GM12878 (cell line): ENCODE measurements at regions not wholly inside any gene's neighbourhood (a gene's known extent, or its start where the extent isn't known, plus 50 kb on each side); places are given as distances from the start of the nearest gene placed in this dataset.
"Not testable (repeated sequence)": the region's sequence is repeated elsewhere in the genome, so short reads cannot be mapped to it uniquely, and the experiment has no call there.

Experiments
- MYB ChIP-seq: fragments of 150-350 bp; IDR thresholded peaks from 2 replicates; pipeline ENCODE4 v1.6.1; 2014; ENCODE audit warnings: mild to moderate bottlenecking, low read depth, low read length, borderline replicate concordance
- NFYB ChIP-seq: IDR thresholded peaks from 2 replicates; pipeline ENCODE4 v1.6.1; 2011; ENCODE audit warnings: low read depth, mild to moderate bottlenecking, low read length, improper control_type of control experiment, moderate library complexity; ENCODE audit not compliant: insufficient read depth
- RUNX3 ChIP-seq: IDR thresholded peaks from 2 replicates; pipeline ENCODE4 v1.6.1; 2012; ENCODE audit warnings: low read length, inconsistent platforms
- SUZ12 ChIP-seq: fragments of 200-600 bp; sonication (generic); IDR thresholded peaks from one replicate; pipeline ENCODE4 v1.6.1; 2018; ENCODE audit warnings: antibody characterized with exemption, mild to moderate bottlenecking; ENCODE audit not compliant: unreplicated experiment
- TF ChIP-seq, protein P1 (sequence below): IDR thresholded peaks from 2 replicates; pipeline ENCODE4 v1.6.1; 2011; ENCODE audit warnings: mild to moderate bottlenecking, low read depth, low read length, moderate library complexity; ENCODE audit not compliant: insufficient replicate concordance
- TF ChIP-seq, protein P2 (sequence below), 3 experiments: IDR thresholded peaks in 2 of 3; conservative IDR thresholded peaks in 1 of 3; 2 replicates each; pipeline ENCODE4 v1.5.1; 2011; ENCODE audit warnings: low read depth in 3 of 3, low read length in 3 of 3, mild to moderate bottlenecking in 3 of 3, control low read depth in 2 of 3, moderate library complexity in 2 of 3, inconsistent platforms in 1 of 3, mixed read lengths in 1 of 3; ENCODE audit not compliant: control insufficient read depth in 2 of 3, insufficient read depth in 1 of 3; ENCODE audit errors: extremely low read depth in 1 of 3

DNA sequence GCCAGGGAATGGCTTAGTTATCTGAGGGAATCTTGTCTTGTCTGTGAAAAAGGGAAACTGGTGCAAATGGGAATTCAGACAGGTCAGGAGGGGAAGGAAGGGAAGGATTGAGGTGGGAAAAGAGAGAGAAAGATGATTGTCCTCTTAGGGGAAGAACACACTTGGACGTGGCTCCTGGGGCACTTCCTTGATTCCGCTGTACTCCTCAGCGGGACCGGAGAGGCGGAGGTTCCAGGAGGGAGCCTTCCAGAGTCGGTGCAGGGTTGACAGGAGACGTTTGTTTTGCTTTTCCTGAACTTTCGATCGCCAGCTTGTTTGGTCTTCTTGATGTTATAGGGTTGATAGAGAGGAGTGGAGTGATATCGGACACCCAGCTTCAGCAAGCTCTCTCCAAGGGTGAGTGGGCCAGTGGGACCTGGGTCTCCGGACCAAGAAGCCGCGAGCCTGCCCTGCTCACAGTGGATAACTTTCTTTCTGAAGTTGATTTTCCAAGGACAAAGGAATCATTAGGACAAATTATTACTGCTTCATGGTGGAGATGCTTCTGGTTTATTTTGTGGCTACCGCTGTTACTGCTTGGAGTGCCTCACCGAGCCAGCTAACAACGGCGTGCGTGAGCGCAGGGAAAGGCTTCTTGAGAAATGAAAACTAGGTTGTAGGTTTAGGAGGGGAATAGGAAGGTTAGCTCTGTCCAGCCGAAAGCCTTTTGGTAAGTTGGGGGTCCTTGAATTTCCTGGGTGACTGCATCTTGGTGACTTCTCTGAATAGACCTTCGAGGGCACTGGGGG, 52.4 kb upstream of the APOD start:
- not testable (repeated sequence) for TF ChIP-seq SUZ12, MYB, RUNX3, NFYB
- TF ChIP-seq, protein P1, sequence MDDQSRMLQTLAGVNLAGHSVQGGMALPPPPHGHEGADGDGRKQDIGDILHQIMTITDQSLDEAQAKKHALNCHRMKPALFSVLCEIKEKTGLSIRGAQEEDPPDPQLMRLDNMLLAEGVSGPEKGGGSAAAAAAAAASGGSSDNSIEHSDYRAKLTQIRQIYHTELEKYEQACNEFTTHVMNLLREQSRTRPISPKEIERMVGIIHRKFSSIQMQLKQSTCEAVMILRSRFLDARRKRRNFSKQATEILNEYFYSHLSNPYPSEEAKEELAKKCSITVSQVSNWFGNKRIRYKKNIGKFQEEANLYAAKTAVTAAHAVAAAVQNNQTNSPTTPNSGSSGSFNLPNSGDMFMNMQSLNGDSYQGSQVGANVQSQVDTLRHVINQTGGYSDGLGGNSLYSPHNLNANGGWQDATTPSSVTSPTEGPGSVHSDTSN, result not testable (repeated sequence)
- TF ChIP-seq, protein P2, sequence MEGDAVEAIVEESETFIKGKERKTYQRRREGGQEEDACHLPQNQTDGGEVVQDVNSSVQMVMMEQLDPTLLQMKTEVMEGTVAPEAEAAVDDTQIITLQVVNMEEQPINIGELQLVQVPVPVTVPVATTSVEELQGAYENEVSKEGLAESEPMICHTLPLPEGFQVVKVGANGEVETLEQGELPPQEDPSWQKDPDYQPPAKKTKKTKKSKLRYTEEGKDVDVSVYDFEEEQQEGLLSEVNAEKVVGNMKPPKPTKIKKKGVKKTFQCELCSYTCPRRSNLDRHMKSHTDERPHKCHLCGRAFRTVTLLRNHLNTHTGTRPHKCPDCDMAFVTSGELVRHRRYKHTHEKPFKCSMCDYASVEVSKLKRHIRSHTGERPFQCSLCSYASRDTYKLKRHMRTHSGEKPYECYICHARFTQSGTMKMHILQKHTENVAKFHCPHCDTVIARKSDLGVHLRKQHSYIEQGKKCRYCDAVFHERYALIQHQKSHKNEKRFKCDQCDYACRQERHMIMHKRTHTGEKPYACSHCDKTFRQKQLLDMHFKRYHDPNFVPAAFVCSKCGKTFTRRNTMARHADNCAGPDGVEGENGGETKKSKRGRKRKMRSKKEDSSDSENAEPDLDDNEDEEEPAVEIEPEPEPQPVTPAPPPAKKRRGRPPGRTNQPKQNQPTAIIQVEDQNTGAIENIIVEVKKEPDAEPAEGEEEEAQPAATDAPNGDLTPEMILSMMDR (IDR thresholded peaks at IDR 0.05 in 2 of 3, conservative IDR thresholded peaks at IDR 0.05 in 1 of 3; ENCODE audit: control insufficient read depth in 2 of 3, extremely low read depth in 1 of 3, insufficient read depth in 1 of 3, low read depth in 3 of 3, low read length in 3 of 3), result not testable (repeated sequence)
